ENCODE measurements at regions not wholly inside any gene's neighbourhood (a gene's known extent, or its start where the extent isn't known, plus 50 kb on each side); places are given as distances from the start of the nearest gene placed in this dataset.
"Not testable (repeated sequence)": the region's sequence is repeated elsewhere in the genome, so short reads cannot be mapped to it uniquely, and the experiment has no call there.

DNA sequence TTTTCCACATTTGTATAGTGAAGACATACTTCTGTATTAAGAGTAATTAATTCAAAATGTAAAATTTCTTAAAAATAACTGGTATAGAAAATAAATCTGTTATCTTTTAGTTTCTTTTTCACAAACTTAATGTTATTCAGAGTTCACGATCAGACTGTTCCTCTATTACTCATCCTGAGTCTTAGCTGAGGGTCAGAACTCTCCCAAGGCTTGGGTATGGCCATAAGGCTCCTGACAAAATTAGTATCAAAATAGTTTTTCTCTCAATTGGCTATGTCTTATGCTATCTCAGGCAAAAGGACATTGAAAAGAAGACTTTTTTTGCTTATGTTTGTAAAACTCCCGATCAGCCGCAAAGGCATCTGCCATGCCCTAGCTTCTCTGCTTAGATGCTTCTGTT, 56.1 kb upstream of the NAB1 start:
- Histone ChIP-seq H4K20me1 (replicated peaks in 1 of 2; ENCODE audit: control insufficient read depth in 1 of 2, insufficient read depth in 2 of 2, low read length in 2 of 2) (no peaks in the 10 kb centered on the region), H2AK5ac (ENCODE audit: low read depth, low read length) (no peak overlapping the region), H4K5ac (ENCODE audit: insufficient read length, low read depth, low read length) (no peak overlapping the region), H3K4ac (replicated peaks; ENCODE audit: insufficient read length, low read depth, low read length) (no peak overlapping the region), H3K4me3 (ENCODE audit: extremely low read depth in 1 of 4, insufficient read depth in 2 of 4, low read depth in 3 of 4, low read length in 4 of 4) (no peak overlapping the region), H3K56ac (replicated peaks; ENCODE audit: insufficient read length, low read depth, low read length) (no peak overlapping the region), H3K36me3 (ENCODE audit: control insufficient read depth in 2 of 4, insufficient read depth in 4 of 4, low read length in 3 of 4) (no peaks in the 10 kb centered on the region), H2BK5ac (ENCODE audit: low read depth, low read length) (no peak overlapping the region), H3K27me3 (replicated peaks in 1 of 4; ENCODE audit: control insufficient read depth in 3 of 4, extremely low read depth in 1 of 4, insufficient read depth in 3 of 4, low read length in 3 of 4) (no peaks in the 10 kb centered on the region), H2BK20ac (ENCODE audit: low read length) (no peak overlapping the region), H3K79me2 (ENCODE audit: control insufficient read depth in 1 of 2, insufficient read depth in 2 of 2, low read length in 2 of 2) (no peaks in the 10 kb centered on the region), H2BK120ac (replicated peaks; ENCODE audit: low read depth, low read length) (no peak overlapping the region), H3K27ac (ENCODE audit: low read depth, low read length) (no peak overlapping the region), H2BK12ac (ENCODE audit: low read depth, low read length) (no peak overlapping the region), H3K4me2 (ENCODE audit: insufficient read depth in 1 of 2, low read depth in 2 of 2, low read length in 2 of 2) (no peak overlapping the region), H3K23ac (ENCODE audit: insufficient read length) (no peak overlapping the region), H4K91ac (replicated peaks; ENCODE audit: insufficient read length, low read length) (no peak overlapping the region), H4K8ac (ENCODE audit: extremely low read depth, insufficient read depth, low read length) (no peak overlapping the region), H3K18ac (ENCODE audit: extremely low read depth, low read length) (no peak overlapping the region), H3K9me3 (ENCODE audit: insufficient read depth in 2 of 2, low read depth in 1 of 2, low read length in 1 of 2) (no peaks in the 10 kb centered on the region), H2AFZ (ENCODE audit: low read length) (no peak overlapping the region), H3K9ac (replicated peaks in 1 of 4; ENCODE audit: extremely low read depth in 1 of 4, low read depth in 3 of 4, low read length in 3 of 4) (no peak overlapping the region), H3K79me1 (ENCODE audit: low read depth, low read length) (no peaks in the 10 kb centered on the region), H3K14ac (ENCODE audit: insufficient read length) (no peak overlapping the region), H3K4me1 (replicated peaks in 1 of 4; ENCODE audit: control insufficient read depth in 3 of 4, insufficient read depth in 4 of 4, low read length in 3 of 4) (no peaks in the 10 kb centered on the region), H3K23me2 (ENCODE audit: low read depth, low read length) (no peaks in the 10 kb centered on the region), H2BK15ac (ENCODE audit: low read length) (no peak overlapping the region)
- WGBS, 2 experiments (ENCODE audit: extremely low coverage in 1 of 2, insufficient coverage in 1 of 2, insufficient read length in 1 of 2, insufficient replicate concordance in 2 of 2, low coverage in 1 of 2, low lambda C conversion rate in 2 of 2, missing lambda C conversion rate in 1 of 2): 87% methylated on average over 3 of the region's 3 CpGs; no CpG with 5 or more reads in 1 of the 2 experiments
- POLR2A ChIA-PET (ENCODE audit: partially characterized antibody): no interaction called here
- FAIRE-seq (no peak), DNase-seq (ENCODE audit: low read depth in 1 of 2, low spot score in 2 of 2) (no peak)
- CTCF ChIA-PET (ENCODE audit: partially characterized antibody): no interaction called here
- TF ChIP-seq SIX5 (IDR thresholded peaks at IDR 0.05; ENCODE audit: low read depth, low read length) (no peak), TAF1 (IDR thresholded peaks at IDR 0.05; ENCODE audit: low read depth, low read length) (no peak)

DNA sequence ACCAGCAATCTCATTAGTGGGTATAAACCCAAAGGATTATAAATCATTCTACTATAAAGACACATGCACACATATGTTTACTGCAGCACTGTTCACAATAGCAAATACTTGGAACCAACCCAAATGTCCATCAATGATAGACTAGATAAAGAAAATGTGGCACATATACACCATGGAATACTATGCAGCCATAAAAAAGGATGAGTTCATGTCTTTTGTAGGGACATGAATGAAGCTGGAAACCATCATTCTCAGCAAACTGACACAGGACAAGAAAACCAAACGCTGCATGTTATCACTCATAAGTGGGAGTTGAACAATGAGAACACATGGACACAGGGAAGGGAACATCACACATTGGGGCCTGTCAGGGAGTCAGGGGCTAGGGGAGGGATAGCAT, 53.0 kb upstream of the NAB1 start:
- H2BK15ac ChIP-seq (ENCODE audit: low read length); H3K27me3 ChIP-seq (replicated peaks in 1 of 4; ENCODE audit: control insufficient read depth in 3 of 4, extremely low read depth in 1 of 4, insufficient read depth in 3 of 4, low read length in 3 of 4); H4K91ac ChIP-seq (replicated peaks; ENCODE audit: insufficient read length, low read length); H3K56ac ChIP-seq (replicated peaks; ENCODE audit: insufficient read length, low read depth, low read length); FAIRE-seq; H3K36me3 ChIP-seq (ENCODE audit: control insufficient read depth in 2 of 4, insufficient read depth in 4 of 4, low read length in 3 of 4); H3K79me1 ChIP-seq (ENCODE audit: low read depth, low read length); CTCF ChIA-PET (ENCODE audit: partially characterized antibody); DNase-seq (ENCODE audit: low read depth in 1 of 2, low spot score in 2 of 2); H3K18ac ChIP-seq (ENCODE audit: extremely low read depth, low read length); H3K79me2 ChIP-seq (ENCODE audit: control insufficient read depth in 1 of 2, insufficient read depth in 2 of 2, low read length in 2 of 2); H3K9me3 ChIP-seq (ENCODE audit: insufficient read depth in 2 of 2, low read depth in 1 of 2, low read length in 1 of 2); H2AFZ ChIP-seq (ENCODE audit: low read length); H2BK5ac ChIP-seq (ENCODE audit: low read depth, low read length); H2BK20ac ChIP-seq (ENCODE audit: low read length); H2BK120ac ChIP-seq (replicated peaks; ENCODE audit: low read depth, low read length); H3K27ac ChIP-seq (ENCODE audit: low read depth, low read length); POLR2A ChIA-PET (ENCODE audit: partially characterized antibody); H2BK12ac ChIP-seq (ENCODE audit: low read depth, low read length); H2AK5ac ChIP-seq (ENCODE audit: low read depth, low read length); H3K4me1 ChIP-seq (replicated peaks in 1 of 4; ENCODE audit: control insufficient read depth in 3 of 4, insufficient read depth in 4 of 4, low read length in 3 of 4); H4K20me1 ChIP-seq (replicated peaks in 1 of 2; ENCODE audit: control insufficient read depth in 1 of 2, insufficient read depth in 2 of 2, low read length in 2 of 2); H3K14ac ChIP-seq (ENCODE audit: insufficient read length); H3K23ac ChIP-seq (ENCODE audit: insufficient read length); H3K4me3 ChIP-seq (ENCODE audit: extremely low read depth in 1 of 4, insufficient read depth in 2 of 4, low read depth in 3 of 4, low read length in 4 of 4); H3K4me2 ChIP-seq (ENCODE audit: insufficient read depth in 1 of 2, low read depth in 2 of 2, low read length in 2 of 2); H4K5ac ChIP-seq (ENCODE audit: insufficient read length, low read depth, low read length); H3K23me2 ChIP-seq (ENCODE audit: low read depth, low read length); H3K9ac ChIP-seq (replicated peaks in 1 of 4; ENCODE audit: extremely low read depth in 1 of 4, low read depth in 3 of 4, low read length in 3 of 4); H4K8ac ChIP-seq (ENCODE audit: extremely low read depth, insufficient read depth, low read length); H3K4ac ChIP-seq (replicated peaks; ENCODE audit: insufficient read length, low read depth, low read length): not testable (repeated sequence)
- 86% methylated on average over 1 of the region's 1 CpG; no CpG with 5 or more reads in 1 of the 2 experiments for WGBS, 2 experiments (ENCODE audit: extremely low coverage in 1 of 2, insufficient coverage in 1 of 2, insufficient read length in 1 of 2, insufficient replicate concordance in 2 of 2, low coverage in 1 of 2, low lambda C conversion rate in 2 of 2, missing lambda C conversion rate in 1 of 2)

All from H1 (cell line).